ENCODE measurements at regions not wholly inside any gene's neighbourhood (a gene's known extent, or its start where the extent isn't known, plus 50 kb on each side); places are given as distances from the start of the nearest gene placed in this dataset.

DNA sequence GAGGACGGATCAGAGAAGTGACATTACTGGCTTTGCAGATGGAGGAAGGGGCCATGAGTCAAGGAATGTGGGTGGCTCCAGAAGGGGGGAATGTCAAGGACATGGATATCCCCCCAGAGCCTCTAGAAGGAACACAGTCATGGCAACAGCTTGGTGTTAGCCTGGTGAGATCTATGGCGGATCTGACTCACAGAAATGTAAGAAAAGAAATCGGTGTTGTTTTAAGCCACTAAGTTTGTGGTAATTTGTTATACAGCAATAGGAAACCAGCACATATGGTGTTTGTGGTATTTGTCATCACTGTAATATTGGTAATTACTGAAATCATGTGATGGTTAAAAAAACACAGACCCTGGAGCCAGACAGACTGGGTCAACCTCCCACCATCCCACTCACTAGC, 236.2 kb downstream of the SETD4 start:
- no peak for TF ChIP-seq POLR2A (IDR thresholded peaks at IDR 0.05)
- TF ChIP-seq, protein P1, sequence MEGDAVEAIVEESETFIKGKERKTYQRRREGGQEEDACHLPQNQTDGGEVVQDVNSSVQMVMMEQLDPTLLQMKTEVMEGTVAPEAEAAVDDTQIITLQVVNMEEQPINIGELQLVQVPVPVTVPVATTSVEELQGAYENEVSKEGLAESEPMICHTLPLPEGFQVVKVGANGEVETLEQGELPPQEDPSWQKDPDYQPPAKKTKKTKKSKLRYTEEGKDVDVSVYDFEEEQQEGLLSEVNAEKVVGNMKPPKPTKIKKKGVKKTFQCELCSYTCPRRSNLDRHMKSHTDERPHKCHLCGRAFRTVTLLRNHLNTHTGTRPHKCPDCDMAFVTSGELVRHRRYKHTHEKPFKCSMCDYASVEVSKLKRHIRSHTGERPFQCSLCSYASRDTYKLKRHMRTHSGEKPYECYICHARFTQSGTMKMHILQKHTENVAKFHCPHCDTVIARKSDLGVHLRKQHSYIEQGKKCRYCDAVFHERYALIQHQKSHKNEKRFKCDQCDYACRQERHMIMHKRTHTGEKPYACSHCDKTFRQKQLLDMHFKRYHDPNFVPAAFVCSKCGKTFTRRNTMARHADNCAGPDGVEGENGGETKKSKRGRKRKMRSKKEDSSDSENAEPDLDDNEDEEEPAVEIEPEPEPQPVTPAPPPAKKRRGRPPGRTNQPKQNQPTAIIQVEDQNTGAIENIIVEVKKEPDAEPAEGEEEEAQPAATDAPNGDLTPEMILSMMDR (IDR thresholded peaks at IDR 0.05) = no peak

Data from heart left ventricle (tissue), 13 donors.